ENCODE measurements at regions not wholly inside any gene's neighbourhood (a gene's known extent, or its start where the extent isn't known, plus 50 kb on each side); places are given as distances from the start of the nearest gene placed in this dataset.

GRCh38 chr1:192442736-192443135 lies 125.9 kb downstream of the RGS21 start (continued):
- TF ChIP-seq, protein P1, sequence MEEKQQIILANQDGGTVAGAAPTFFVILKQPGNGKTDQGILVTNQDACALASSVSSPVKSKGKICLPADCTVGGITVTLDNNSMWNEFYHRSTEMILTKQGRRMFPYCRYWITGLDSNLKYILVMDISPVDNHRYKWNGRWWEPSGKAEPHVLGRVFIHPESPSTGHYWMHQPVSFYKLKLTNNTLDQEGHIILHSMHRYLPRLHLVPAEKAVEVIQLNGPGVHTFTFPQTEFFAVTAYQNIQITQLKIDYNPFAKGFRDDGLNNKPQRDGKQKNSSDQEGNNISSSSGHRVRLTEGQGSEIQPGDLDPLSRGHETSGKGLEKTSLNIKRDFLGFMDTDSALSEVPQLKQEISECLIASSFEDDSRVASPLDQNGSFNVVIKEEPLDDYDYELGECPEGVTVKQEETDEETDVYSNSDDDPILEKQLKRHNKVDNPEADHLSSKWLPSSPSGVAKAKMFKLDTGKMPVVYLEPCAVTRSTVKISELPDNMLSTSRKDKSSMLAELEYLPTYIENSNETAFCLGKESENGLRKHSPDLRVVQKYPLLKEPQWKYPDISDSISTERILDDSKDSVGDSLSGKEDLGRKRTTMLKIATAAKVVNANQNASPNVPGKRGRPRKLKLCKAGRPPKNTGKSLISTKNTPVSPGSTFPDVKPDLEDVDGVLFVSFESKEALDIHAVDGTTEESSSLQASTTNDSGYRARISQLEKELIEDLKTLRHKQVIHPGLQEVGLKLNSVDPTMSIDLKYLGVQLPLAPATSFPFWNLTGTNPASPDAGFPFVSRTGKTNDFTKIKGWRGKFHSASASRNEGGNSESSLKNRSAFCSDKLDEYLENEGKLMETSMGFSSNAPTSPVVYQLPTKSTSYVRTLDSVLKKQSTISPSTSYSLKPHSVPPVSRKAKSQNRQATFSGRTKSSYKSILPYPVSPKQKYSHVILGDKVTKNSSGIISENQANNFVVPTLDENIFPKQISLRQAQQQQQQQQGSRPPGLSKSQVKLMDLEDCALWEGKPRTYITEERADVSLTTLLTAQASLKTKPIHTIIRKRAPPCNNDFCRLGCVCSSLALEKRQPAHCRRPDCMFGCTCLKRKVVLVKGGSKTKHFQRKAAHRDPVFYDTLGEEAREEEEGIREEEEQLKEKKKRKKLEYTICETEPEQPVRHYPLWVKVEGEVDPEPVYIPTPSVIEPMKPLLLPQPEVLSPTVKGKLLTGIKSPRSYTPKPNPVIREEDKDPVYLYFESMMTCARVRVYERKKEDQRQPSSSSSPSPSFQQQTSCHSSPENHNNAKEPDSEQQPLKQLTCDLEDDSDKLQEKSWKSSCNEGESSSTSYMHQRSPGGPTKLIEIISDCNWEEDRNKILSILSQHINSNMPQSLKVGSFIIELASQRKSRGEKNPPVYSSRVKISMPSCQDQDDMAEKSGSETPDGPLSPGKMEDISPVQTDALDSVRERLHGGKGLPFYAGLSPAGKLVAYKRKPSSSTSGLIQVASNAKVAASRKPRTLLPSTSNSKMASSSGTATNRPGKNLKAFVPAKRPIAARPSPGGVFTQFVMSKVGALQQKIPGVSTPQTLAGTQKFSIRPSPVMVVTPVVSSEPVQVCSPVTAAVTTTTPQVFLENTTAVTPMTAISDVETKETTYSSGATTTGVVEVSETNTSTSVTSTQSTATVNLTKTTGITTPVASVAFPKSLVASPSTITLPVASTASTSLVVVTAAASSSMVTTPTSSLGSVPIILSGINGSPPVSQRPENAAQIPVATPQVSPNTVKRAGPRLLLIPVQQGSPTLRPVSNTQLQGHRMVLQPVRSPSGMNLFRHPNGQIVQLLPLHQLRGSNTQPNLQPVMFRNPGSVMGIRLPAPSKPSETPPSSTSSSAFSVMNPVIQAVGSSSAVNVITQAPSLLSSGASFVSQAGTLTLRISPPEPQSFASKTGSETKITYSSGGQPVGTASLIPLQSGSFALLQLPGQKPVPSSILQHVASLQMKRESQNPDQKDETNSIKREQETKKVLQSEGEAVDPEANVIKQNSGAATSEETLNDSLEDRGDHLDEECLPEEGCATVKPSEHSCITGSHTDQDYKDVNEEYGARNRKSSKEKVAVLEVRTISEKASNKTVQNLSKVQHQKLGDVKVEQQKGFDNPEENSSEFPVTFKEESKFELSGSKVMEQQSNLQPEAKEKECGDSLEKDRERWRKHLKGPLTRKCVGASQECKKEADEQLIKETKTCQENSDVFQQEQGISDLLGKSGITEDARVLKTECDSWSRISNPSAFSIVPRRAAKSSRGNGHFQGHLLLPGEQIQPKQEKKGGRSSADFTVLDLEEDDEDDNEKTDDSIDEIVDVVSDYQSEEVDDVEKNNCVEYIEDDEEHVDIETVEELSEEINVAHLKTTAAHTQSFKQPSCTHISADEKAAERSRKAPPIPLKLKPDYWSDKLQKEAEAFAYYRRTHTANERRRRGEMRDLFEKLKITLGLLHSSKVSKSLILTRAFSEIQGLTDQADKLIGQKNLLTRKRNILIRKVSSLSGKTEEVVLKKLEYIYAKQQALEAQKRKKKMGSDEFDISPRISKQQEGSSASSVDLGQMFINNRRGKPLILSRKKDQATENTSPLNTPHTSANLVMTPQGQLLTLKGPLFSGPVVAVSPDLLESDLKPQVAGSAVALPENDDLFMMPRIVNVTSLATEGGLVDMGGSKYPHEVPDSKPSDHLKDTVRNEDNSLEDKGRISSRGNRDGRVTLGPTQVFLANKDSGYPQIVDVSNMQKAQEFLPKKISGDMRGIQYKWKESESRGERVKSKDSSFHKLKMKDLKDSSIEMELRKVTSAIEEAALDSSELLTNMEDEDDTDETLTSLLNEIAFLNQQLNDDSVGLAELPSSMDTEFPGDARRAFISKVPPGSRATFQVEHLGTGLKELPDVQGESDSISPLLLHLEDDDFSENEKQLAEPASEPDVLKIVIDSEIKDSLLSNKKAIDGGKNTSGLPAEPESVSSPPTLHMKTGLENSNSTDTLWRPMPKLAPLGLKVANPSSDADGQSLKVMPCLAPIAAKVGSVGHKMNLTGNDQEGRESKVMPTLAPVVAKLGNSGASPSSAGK (IDR thresholded peaks at IDR 0.05), result no peak
- TF ChIP-seq SIN3A (IDR thresholded peaks at IDR 0.05; ENCODE audit: borderline replicate concordance in 2 of 2, control insufficient read depth in 1 of 2, low read depth in 2 of 2, low read length in 2 of 2), result no peak
- TF ChIP-seq ZNF23 (CRISPR knock-in tag; IDR thresholded peaks at IDR 0.05), result no peak
- TF ChIP-seq, protein P2, sequence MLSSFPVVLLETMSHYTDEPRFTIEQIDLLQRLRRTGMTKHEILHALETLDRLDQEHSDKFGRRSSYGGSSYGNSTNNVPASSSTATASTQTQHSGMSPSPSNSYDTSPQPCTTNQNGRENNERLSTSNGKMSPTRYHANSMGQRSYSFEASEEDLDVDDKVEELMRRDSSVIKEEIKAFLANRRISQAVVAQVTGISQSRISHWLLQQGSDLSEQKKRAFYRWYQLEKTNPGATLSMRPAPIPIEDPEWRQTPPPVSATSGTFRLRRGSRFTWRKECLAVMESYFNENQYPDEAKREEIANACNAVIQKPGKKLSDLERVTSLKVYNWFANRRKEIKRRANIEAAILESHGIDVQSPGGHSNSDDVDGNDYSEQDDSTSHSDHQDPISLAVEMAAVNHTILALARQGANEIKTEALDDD (IDR thresholded peaks at IDR 0.05), result no peak
- TF ChIP-seq ZNF124 (CRISPR knock-in tag; IDR thresholded peaks at IDR 0.05), result no peak
- no peak for TF ChIP-seq PHB2 (IDR thresholded peaks at IDR 0.05; ENCODE audit: low read depth)
- TF ChIP-seq KDM2B (CRISPR knock-in tag; IDR thresholded peaks at IDR 0.05), result no peak
- no peak for TF ChIP-seq ELF2 (CRISPR knock-in tag; IDR thresholded peaks at IDR 0.05)
- no peak for TF ChIP-seq PREB (CRISPR knock-in tag; IDR thresholded peaks at IDR 0.05)
- no peak for TF ChIP-seq SAFB (IDR thresholded peaks at IDR 0.05; ENCODE audit: borderline replicate concordance, low read depth, low read length)
- TF ChIP-seq GTF2F1 (IDR thresholded peaks at IDR 0.05; ENCODE audit: low read depth, low read length), result no peak
- TF ChIP-seq SRSF7 (optimal IDR thresholded peaks at IDR 0.05; ENCODE audit: low read depth, low read length), result no peak
- no peak for TF ChIP-seq KAT8 (IDR thresholded peaks at IDR 0.05; ENCODE audit: low read depth)
- TF ChIP-seq DIDO1 (tag; IDR thresholded peaks at IDR 0.05; ENCODE audit: low read depth), result no peak
- TF ChIP-seq HDAC3 (IDR thresholded peaks at IDR 0.05; ENCODE audit: borderline replicate concordance, partially characterized antibody), result no peak

Measured in K562 (cell line).